Tibial nerve (tissue), 4 donors: ENCODE measurements at regions not wholly inside any gene's neighbourhood (a gene's known extent, or its start where the extent isn't known, plus 50 kb on each side); places are given as distances from the start of the nearest gene placed in this dataset.

ENCODE experiments used
- CTCF ChIP-seq, 5 experiments: fragments of 200-600 bp in 3 of 5; fragments of 450-650 bp in 2 of 5; sonication (generic) in 3 of 5; IDR thresholded peaks; one replicate each; pipeline ENCODE4 v1.5.1; 2016 to 2019; ENCODE audit warnings: antibody characterized with exemption in 5 of 5, mild to moderate bottlenecking in 3 of 5, moderate library complexity in 2 of 5
- EP300 ChIP-seq, 2 donors: sonication (generic); formaldehyde crosslinking; IDR thresholded peaks; one replicate each; pipeline ENCODE4 v1.6.1; 2017; ENCODE audit warnings: antibody characterized with exemption in 2 of 2, mild to moderate bottlenecking in 1 of 2
- POLR2A ChIP-seq, 2 donors: fragments of 450-650 bp; IDR thresholded peaks; one replicate each; pipeline ENCODE4 v1.6.1; 2017; ENCODE audit warnings: antibody characterized with exemption in 2 of 2, mild to moderate bottlenecking in 2 of 2, moderate library complexity in 2 of 2

GRCh38 chr6:4271761-4272470, 136.5 kb upstream of the ECI2 start:
- no peak for TF ChIP-seq EP300 (IDR thresholded peaks at IDR 0.05)
- no peak for TF ChIP-seq CTCF (IDR thresholded peaks at IDR 0.05)
- no peak for TF ChIP-seq POLR2A (IDR thresholded peaks at IDR 0.05)
